IgD-negative memory B cell (primary cell): ENCODE measurements at regions not wholly inside any gene's neighbourhood (a gene's known extent, or its start where the extent isn't known, plus 50 kb on each side); places are given as distances from the start of the nearest gene placed in this dataset.

Experiments
- H3K27ac Mint-ChIP-seq, 3 donors: one replicate each; pipeline ENCODE4 v1.8.0; 2020 to 2022; ENCODE audit warnings: mild to moderate bottlenecking in 3 of 3, mixed read lengths in 3 of 3, moderate library complexity in 1 of 3
- H3K27me3 Mint-ChIP-seq: one replicate; pipeline ENCODE4 v1.8.0; 2021; ENCODE audit warnings: mixed read lengths
- H3K36me3 Mint-ChIP-seq: one replicate; pipeline ENCODE4 v1.8.0; 2020; ENCODE audit warnings: mild to moderate bottlenecking, mixed read lengths
- H3K4me1 Mint-ChIP-seq, 3 donors: one replicate each; pipeline ENCODE4 v1.8.0; 2020 to 2022; ENCODE audit warnings: mixed read lengths in 3 of 3, mild to moderate bottlenecking in 1 of 3
- H3K4me3 Mint-ChIP-seq, 4 donors: one replicate each; pipeline ENCODE4 v1.8.0; 2020 to 2022; ENCODE audit warnings: mild to moderate bottlenecking in 4 of 4, mixed read lengths in 4 of 4, moderate library complexity in 3 of 4
- H3K9me3 Mint-ChIP-seq, 3 donors: one replicate each; pipeline ENCODE4 v1.8.0; 2020 to 2021; ENCODE audit warnings: mixed read lengths in 3 of 3, mild to moderate bottlenecking in 1 of 3

DNA sequence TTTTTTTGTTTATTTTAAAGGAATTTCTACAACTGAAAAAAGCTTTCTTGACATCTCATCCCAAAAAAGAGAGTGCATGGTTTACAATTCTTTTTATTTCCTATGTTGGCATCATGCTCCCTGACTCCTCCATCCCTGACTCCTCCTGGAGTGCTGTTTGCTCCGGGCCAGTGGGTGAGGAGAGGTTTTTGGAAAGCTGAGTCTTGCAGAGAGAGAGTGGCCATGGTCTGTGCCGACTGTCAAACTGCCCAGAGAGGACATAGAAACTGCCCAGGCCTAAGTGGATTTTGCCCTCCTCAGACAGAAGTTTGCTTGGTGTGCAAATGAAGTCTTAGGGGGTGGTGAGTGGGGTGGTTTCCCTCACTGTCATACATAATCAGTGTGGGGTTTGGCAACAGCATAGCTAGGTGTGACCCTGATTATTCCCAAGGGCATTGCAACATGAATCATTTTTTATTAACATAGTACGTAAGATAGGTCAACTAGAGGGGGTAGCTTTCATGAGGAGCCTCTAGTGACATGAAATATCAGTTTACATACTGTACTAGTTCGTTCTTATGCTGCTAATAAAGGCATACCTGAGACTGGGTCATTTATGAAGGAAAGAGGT lies 179.8 kb upstream of the UBL3 start:
- Mint-ChIP-seq H3K9me3 (no peaks in the 10 kb centered on the region), H3K27me3 (peaks cover 8% of the 10 kb centered on the region), H3K27ac (no peak overlapping the region), H3K4me1 (peaks cover 0 to 4% (median 0%) of the 10 kb centered on the region in 3 donors), H3K36me3 (no peaks in the 10 kb centered on the region), H3K4me3 (no peak overlapping the region)

DNA sequence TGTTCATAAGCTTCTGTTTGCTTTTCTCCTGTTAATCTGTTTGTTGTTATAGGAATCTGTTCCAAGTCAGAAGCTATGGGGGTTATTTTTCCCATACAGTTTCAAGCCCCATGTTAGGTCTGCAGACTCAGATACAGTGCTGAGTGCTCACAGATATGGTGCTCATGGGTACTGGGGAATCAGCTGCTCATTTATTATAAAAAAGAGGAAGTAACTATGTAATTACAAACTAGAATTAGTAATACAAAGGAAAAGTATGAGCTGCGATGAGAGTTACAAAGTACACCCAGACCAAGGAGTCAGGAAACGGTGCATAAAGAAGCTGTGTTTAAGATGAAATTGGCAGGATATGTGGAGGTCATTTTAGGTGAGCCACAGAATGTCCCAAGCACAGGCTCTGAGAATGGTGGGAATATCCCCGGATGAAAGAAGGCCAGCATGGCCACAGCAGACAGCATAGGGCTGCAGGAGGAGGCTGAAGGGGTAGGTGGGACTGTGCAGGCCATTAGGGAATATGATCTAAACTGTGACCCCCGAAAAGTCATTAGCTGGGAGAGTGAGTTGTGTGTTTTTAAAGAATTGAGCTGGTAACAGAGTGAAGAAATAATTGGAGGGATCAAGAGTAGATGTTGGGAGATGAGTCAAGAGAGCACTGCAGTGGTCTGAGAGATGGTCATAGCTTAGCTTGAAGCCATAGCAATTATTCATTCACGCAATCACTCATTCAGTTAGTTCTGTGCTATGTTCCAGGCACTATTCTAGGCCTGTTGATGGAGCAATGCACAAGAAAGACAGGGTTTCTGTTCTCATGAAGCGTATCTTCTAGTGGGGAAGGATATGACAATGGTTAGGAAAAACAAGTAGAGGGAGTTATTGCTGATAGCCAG lies 177.4 kb upstream of the UBL3 start:
- no peaks in the 10 kb centered on the region for H3K9me3 Mint-ChIP-seq
- H3K27me3 Mint-ChIP-seq: peaks cover 5% of the 10 kb centered on the region
- no peaks in the 10 kb centered on the region for H3K36me3 Mint-ChIP-seq
- H3K4me3 Mint-ChIP-seq: no peak overlapping the region
- H3K4me1 Mint-ChIP-seq: peaks cover 0 to 4% (median 0%) of the 10 kb centered on the region in 3 donors
- H3K27ac Mint-ChIP-seq: no peak overlapping the region

DNA sequence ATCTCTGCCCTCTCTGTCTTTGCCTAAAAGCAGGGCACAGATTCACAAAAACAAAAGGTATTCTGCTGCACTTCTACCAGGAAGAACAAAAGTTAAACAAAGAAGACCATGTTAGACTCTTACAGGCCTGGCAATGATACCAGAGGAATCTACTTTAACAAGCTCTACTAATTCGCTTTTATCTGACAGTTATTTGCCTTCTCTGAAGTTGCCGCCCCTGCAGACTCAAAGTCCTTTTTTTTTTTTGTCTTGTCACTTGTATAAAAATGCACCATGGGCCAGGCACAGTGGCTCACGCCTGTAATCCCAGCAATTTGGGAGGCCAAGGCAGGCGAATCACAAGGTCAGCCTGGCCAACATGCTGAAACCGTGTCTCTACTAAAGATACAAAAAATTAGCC lies 176.5 kb upstream of the UBL3 start:
- no peak overlapping the region for H3K27ac Mint-ChIP-seq
- H3K36me3 Mint-ChIP-seq: no peaks in the 10 kb centered on the region
- no peak overlapping the region for H3K4me3 Mint-ChIP-seq
- no peaks in the 10 kb centered on the region for H3K9me3 Mint-ChIP-seq
- peaks cover 0 to 4% (median 0%) of the 10 kb centered on the region in 3 donors for H3K4me1 Mint-ChIP-seq
- peaks cover 5% of the 10 kb centered on the region for H3K27me3 Mint-ChIP-seq

DNA sequence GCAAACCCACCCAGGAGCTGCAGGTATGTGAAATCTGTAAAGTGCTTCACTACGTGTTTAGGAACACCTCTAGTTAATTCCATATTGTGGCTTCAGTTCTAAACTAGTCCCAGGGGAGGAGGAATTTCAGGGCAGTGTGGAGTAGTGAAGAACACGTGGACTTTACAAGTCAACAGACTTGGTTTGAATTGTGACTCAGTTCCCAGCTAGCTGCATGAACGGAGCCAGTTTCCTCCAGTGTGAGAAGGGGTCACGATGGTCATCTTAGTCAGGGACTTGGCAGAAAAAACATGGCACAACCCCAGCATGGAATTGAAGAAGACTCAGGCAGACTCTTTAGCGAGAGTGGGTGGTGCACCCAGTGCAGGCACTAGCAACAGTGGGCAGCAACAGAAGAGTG lies 175.7 kb upstream of the UBL3 start:
- Mint-ChIP-seq H3K9me3 (no peaks in the 10 kb centered on the region), H3K27ac (no peak overlapping the region), H3K4me1 (peaks cover 0 to 4% (median 0%) of the 10 kb centered on the region in 3 donors), H3K4me3 (no peak overlapping the region), H3K36me3 (no peaks in the 10 kb centered on the region), H3K27me3 (peaks cover 5% of the 10 kb centered on the region)

DNA sequence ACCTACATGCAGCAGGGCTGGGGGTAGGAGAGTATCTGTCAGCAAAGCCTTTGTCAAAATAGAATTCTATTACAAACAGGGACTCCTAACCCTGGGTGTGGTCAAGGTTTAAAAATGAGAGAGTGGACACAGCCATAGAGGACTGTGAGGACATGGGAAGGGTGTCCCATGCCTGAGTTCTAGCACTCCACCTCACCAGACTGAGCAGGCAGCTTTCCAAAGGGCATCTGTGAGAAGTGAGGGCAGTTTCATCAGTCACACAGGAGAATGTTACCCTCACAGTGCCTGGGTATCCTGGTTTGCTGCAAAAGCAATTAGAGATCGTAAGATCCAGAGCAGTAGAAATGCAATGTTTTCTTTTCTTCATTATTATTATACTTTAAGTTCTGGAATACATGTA lies 174.9 kb upstream of the UBL3 start:
- H3K27ac Mint-ChIP-seq: no peak overlapping the region
- H3K4me1 Mint-ChIP-seq: peaks cover 0 to 4% (median 0%) of the 10 kb centered on the region in 3 donors
- H3K4me3 Mint-ChIP-seq: no peak overlapping the region
- H3K36me3 Mint-ChIP-seq: no peaks in the 10 kb centered on the region
- H3K27me3 Mint-ChIP-seq: peaks cover 5% of the 10 kb centered on the region
- H3K9me3 Mint-ChIP-seq: no peaks in the 10 kb centered on the region

DNA sequence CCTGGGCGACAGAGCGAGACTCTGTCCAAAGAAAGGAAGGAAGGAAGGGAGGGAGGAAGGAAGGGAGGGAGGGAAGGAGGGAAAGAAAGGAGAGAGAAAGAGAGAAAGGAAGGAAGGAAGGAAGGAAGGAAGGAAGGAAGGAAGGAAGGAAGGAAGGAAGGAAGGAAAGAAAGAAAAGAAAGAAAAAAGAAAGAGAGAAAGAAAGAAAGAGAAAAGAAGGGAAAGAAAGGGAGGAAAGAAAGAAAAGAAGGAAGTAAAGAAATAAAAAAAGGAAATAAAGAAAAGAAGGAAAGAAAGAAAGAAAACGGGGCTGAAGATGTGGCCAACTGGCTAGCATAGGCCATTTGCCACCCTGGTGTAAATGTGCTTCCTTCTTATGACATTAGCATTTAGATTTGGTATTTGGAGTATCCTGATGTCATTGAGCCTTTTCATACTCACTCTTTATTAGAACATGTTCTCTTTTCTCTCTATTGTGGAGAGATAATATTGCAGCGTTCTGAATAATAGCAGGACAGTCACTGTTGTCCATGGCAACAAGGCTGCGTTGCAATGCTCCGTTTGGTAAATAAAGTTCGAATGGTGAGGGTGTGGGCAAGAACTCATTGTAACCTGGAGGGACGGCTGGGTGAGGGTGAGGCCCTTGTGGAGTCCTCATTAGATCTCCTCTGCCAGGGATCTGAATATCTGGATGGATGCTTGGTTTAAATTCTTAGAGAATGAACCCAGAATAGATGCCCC lies 173.9 kb upstream of the UBL3 start:
- peak overlapping the region in 1 of 4 donors; percentile 50 for H3K4me3 Mint-ChIP-seq
- H3K27ac Mint-ChIP-seq: no peak overlapping the region
- no peaks in the 10 kb centered on the region for H3K9me3 Mint-ChIP-seq
- peaks cover 0 to 4% (median 0%) of the 10 kb centered on the region in 3 donors for H3K4me1 Mint-ChIP-seq
- peaks cover 7% of the 10 kb centered on the region for H3K27me3 Mint-ChIP-seq
- H3K36me3 Mint-ChIP-seq: no peaks in the 10 kb centered on the region

DNA sequence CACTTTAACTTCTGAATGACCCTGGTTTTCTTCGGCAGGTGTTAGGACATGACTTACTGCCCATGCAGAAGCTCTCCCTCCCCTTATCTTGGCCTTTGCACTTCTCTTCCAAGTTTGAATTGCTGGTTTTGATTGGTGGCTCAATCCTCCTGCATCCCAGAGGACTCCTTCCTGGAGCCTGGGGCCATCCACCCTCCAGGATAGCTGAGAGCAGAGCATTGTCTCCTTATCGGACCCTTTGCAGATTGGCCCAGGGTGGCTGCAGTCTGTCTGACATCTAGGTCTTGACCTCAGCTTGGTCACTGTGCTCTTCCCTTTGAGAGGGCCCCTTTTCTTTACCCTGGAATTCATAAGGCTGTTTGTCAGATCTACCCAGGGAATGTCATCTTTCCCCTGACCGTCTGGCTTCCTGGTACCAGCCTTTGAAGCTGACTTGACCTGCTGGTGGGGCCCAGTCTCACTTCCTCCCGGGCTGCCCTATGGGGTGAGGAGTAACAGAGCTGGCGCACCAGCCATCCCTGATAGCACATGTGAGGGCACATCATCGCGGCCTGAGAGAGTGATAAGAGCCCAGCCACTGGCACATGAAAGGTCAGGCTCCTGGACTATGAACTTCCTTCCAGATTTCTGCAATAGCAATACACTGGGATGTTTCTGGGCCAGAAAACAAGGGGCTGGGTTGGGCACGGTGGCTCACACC lies 172.9 kb upstream of the UBL3 start:
- Mint-ChIP-seq H3K9me3 (no peaks in the 10 kb centered on the region), H3K4me1 (peaks cover 0 to 4% (median 0%) of the 10 kb centered on the region in 3 donors), H3K27me3 (peaks cover 7% of the 10 kb centered on the region), H3K36me3 (no peaks in the 10 kb centered on the region), H3K27ac (no peak overlapping the region), H3K4me3 (no peak overlapping the region)

DNA sequence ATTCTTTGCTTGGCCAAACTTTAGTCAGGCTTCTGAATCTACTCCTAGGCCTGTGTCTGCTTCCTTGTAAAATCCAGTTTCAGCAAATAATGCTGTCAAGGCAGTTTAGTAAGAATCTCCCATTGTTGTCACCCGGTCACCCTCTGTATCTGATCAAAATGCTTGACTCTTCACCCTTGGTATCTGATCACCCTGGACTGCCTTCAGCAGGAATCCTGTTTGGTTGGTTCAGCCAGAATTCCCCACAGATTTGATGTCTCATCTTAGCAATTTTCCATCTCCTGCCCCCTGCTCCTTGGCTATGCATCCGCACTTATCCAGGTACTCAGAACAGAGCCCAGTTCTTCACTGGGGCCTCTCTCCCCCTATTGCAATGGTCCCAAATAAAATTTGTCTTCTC lies 172.4 kb upstream of the UBL3 start:
- no peak overlapping the region for H3K27ac Mint-ChIP-seq
- H3K36me3 Mint-ChIP-seq: no peaks in the 10 kb centered on the region
- H3K4me1 Mint-ChIP-seq: peaks cover 0 to 4% (median 0%) of the 10 kb centered on the region in 3 donors
- H3K27me3 Mint-ChIP-seq: peaks cover 7% of the 10 kb centered on the region
- no peak overlapping the region for H3K4me3 Mint-ChIP-seq
- no peaks in the 10 kb centered on the region for H3K9me3 Mint-ChIP-seq

DNA sequence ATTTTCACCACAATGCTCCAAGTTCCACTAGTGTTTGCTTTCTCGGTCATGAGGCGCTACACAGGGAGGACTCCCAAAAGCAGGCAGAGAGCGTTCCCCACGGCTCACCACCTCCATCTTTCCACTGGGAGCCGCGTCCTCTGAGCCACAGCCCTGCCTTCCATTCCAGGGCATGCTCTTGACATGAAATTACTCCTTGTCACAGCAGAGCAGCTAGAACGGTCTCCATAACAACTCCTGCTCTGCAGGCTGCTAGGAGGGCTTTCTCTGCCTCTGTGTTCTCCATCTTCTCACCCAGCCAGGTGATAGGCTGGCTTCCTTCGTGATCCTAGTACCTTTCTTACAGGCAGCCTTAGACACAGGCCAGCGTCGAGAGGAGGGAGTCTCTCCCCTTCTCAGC lies 171.8 kb upstream of the UBL3 start:
- Mint-ChIP-seq H3K27me3 (peaks cover 7% of the 10 kb centered on the region), H3K36me3 (no peaks in the 10 kb centered on the region), H3K9me3 (no peaks in the 10 kb centered on the region), H3K4me1 (no peaks in the 10 kb centered on the region), H3K4me3 (no peak overlapping the region), H3K27ac (no peak overlapping the region)

DNA sequence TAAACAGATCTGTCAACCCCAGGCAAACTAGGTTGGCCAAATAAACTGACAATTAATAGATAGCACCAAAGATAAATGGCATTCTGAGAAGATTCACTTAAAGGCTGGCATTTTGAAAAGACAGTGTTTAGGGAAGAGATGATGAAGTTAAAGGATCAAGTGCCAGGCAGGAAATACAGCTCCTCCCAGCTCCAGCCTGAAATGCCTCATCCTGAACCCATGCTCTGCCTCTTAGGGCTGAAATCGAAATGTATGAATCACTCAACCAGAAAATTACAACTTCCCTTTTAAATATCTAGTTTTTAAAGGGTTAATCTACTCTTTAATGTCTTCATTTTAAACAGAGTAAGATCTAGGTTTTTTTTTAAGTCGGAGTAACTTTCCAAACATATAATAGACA lies 171.2 kb upstream of the UBL3 start:
- Mint-ChIP-seq H3K27me3 (peaks cover 7% of the 10 kb centered on the region), H3K4me3 (no peak overlapping the region), H3K4me1 (no peaks in the 10 kb centered on the region), H3K9me3 (no peaks in the 10 kb centered on the region), H3K27ac (no peak overlapping the region), H3K36me3 (no peaks in the 10 kb centered on the region)

DNA sequence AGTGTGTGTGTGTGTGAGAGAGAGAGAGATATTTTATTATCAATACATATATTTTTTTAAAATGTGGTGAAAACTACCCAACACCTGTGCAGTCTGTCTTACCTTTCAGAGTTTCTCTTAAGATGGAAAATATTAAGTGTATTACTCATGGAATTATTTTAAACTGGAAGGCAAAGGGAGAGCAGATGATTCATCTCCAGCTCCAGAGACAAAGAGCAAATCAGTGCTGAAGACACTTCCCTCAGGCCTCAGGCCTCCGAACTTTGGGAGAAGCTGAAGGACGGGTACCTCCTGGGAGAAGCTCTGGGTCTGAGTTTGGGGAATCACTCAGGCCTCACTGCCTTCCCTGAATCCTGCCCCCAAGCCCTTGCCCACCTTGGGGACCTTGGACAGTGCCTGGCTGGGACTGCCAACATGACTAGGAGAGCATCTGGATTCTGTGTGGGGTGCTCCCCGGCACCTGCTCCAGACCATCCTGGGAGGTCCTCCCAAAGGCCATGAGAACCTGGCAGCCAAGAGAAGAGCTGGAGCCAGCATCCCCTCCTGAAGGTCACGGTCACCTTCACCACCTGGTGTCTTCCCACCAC lies 170.4 kb upstream of the UBL3 start:
- H3K4me3 Mint-ChIP-seq: peak overlapping the region in 1 of 4 donors; percentile 19
- peaks cover 3% of the 10 kb centered on the region for H3K27me3 Mint-ChIP-seq
- no peaks in the 10 kb centered on the region for H3K36me3 Mint-ChIP-seq
- H3K9me3 Mint-ChIP-seq: no peaks in the 10 kb centered on the region
- H3K27ac Mint-ChIP-seq: no peak overlapping the region
- no peaks in the 10 kb centered on the region for H3K4me1 Mint-ChIP-seq

DNA sequence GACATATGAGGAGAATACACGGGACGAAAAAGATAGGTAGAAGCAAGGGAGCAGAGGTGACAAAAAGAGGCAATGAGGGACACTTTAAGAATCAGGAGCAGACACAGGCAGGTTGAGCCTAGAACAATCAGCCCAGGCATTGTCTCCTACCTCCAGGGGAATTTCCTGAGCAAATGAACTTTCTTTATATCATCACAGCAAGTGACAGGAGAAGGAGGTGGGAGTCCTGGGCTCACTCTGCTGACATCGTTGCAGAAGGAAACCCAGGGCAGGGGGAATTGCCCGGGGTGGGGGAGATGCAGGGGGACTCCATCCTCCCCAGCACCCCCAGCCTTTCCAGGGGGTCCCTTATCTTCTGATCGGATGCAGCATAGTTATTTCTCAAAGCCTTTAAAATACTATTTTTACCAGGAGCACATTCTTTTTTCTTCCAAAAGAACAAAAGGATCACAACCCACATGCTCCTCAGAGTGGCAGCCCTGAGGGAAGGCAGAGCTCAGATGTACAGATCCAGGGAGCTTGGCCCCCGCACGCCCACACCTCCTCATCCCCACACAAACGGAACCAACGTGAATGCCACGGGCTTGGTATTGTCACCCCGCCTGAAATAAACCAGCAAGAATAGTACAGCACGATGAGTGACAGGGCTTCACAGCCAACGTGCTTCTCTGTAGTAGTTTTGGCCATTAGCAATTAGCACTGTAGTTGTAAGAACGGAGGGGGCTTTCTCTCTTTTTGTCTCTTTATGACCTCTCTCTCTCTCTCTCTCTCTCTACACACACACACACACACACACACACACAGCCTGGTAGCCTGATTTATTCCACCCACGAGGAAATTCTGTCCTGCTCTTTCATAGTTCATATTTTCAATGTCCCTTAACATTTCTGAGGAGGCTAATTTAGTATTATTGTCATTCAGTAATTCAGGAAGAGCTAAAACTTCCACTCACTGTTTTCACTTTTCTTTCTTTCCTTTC lies 169.5 kb upstream of the UBL3 start:
- no peaks in the 10 kb centered on the region for H3K9me3 Mint-ChIP-seq
- H3K36me3 Mint-ChIP-seq: no peaks in the 10 kb centered on the region
- H3K27me3 Mint-ChIP-seq: peaks cover 2% of the 10 kb centered on the region
- no peak overlapping the region for H3K4me3 Mint-ChIP-seq
- H3K4me1 Mint-ChIP-seq: no peaks in the 10 kb centered on the region
- no peak overlapping the region for H3K27ac Mint-ChIP-seq

DNA sequence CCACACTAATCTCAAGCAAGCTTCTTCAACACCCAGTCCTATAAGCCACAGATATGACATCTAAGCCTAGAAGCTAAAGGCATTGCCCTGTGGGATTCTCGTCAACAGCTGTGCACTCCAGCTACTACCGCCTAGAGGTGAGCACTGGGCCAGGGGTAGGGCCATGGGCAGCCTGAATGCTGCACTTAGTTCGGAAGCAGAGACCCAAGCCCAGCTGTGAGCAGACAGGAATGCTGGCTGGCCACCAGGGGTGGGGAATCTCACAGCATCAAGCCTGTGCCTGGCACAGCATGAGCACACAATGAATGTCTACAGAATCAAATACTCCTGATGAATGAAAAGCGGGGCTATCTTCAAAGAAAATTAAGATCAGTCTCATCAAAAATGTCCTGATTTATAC lies 167.5 kb upstream of the UBL3 start:
- peaks cover 7% of the 10 kb centered on the region for H3K27me3 Mint-ChIP-seq
- H3K4me3 Mint-ChIP-seq: no peak overlapping the region
- H3K27ac Mint-ChIP-seq: no peak overlapping the region
- H3K4me1 Mint-ChIP-seq: no peaks in the 10 kb centered on the region
- H3K36me3 Mint-ChIP-seq: no peaks in the 10 kb centered on the region
- no peaks in the 10 kb centered on the region for H3K9me3 Mint-ChIP-seq

DNA sequence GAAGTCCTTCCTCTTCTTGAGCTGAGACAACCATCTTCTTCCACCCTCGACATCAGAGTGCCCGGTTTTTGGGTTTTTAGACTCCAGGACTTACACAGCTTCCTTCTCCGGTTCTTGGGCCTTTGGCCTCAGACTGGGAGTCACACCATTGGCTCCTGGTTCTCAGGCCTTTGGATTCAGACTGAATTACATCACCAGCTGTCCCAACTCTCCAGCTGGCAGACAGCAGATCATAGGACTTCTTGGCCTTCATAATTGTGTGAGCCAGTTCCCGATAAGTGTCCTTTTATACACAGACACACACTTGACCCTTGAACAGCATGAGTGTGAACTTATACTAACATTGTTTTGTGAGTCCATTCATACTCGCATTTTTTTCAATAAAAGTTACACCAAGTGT lies 166.0 kb upstream of the UBL3 start:
- no peaks in the 10 kb centered on the region for H3K9me3 Mint-ChIP-seq
- no peaks in the 10 kb centered on the region for H3K4me1 Mint-ChIP-seq
- H3K36me3 Mint-ChIP-seq: no peaks in the 10 kb centered on the region
- no peak overlapping the region for H3K4me3 Mint-ChIP-seq
- peaks cover 7% of the 10 kb centered on the region for H3K27me3 Mint-ChIP-seq
- H3K27ac Mint-ChIP-seq: no peak overlapping the region
